CD4-positive, alpha-beta T cell treated with Interleukin-17A for 1 hour (primary cell): ENCODE measurements at regions not wholly inside any gene's neighbourhood (a gene's known extent, or its start where the extent isn't known, plus 50 kb on each side); places are given as distances from the start of the nearest gene placed in this dataset.
A peak's percentile ranks its signal among the peaks of the same experiment; 100 is the strongest.

Experiments
- DNase-seq: peaks from one replicate; pipeline ENCODE4 v3.0.0-alpha.2; 2020

- DNase-seq, result peak; percentile 3
Measured at GRCh38 chr10:78250313-78251015, 216.8 kb downstream of the RPS24 start.

GRCh38 chr10:78251016-78251385, 217.3 kb downstream of the RPS24 start:
- DNase-seq, result no peak

- DNase-seq, result no peak
Measured at GRCh38 chr10:78252286-78252685, 218.6 kb downstream of the RPS24 start.

GRCh38 chr10:78253063-78253853, 219.6 kb downstream of the RPS24 start:
- no peak for DNase-seq

- no peak for DNase-seq
Measured at GRCh38 chr10:78254013-78254412, 220.3 kb downstream of the RPS24 start.

- no peak for DNase-seq
Measured at GRCh38 chr10:78255214-78255613, 221.6 kb downstream of the RPS24 start.

GRCh38 chr10:78255796-78256638, 222.4 kb downstream of the RPS24 start:
- DNase-seq, result no peak

- no peak for DNase-seq
Measured at GRCh38 chr10:78258323-78259030, 224.8 kb downstream of the RPS24 start.

- no peak for DNase-seq
Measured at GRCh38 chr10:78259391-78259790, 225.7 kb downstream of the RPS24 start.

- no peak for DNase-seq
Measured at GRCh38 chr10:78260141-78260540, 226.5 kb downstream of the RPS24 start.

GRCh38 chr10:78260680-78261079, 227.0 kb downstream of the RPS24 start:
- DNase-seq, result no peak

GRCh38 chr10:78261291-78261690, 227.6 kb downstream of the RPS24 start:
- DNase-seq, result no peak

- no peak for DNase-seq
Measured at GRCh38 chr10:78262860-78263259, 229.2 kb downstream of the RPS24 start.

- DNase-seq, result no peak
Measured at GRCh38 chr10:78263521-78263988, 229.9 kb downstream of the RPS24 start.

- DNase-seq, result no peak
Measured at GRCh38 chr10:78264361-78264760, 230.7 kb downstream of the RPS24 start.

- no peak for DNase-seq
Measured at GRCh38 chr10:78266741-78267469, 233.2 kb downstream of the RPS24 start.

GRCh38 chr10:78267598-78267997, 233.9 kb downstream of the RPS24 start:
- DNase-seq, result no peak

GRCh38 chr10:78269060-78269459, 235.4 kb downstream of the RPS24 start:
- DNase-seq, result no peak

GRCh38 chr10:78272329-78272728, 238.7 kb downstream of the RPS24 start:
- no peak for DNase-seq

- no peak for DNase-seq
Measured at GRCh38 chr10:78274491-78274890, 240.8 kb downstream of the RPS24 start.

- no peak for DNase-seq
Measured at GRCh38 chr10:78276139-78276538, 242.5 kb downstream of the RPS24 start.
